Right cardiac atrium (tissue), 5 donors: ENCODE measurements at regions not wholly inside any gene's neighbourhood (a gene's known extent, or its start where the extent isn't known, plus 50 kb on each side); places are given as distances from the start of the nearest gene placed in this dataset.
"Not testable (repeated sequence)": the region's sequence is repeated elsewhere in the genome, so short reads cannot be mapped to it uniquely, and the experiment has no call there.

Experiments used
- ATAC-seq, 2 donors: fragments of 200-7000 bp; cut with Tn5 transposase; one replicate each; pipeline versions ENCODE4 v1.8.0 to v1.9.1; 2020; ENCODE audit warnings: moderate library complexity in 2 of 2, mild to moderate bottlenecking in 1 of 2
- DNase-seq, 3 donors: peaks; one replicate each; pipeline ENCODE4 v3.0.0-alpha.2; 2020
- H3K27ac ChIP-seq: one replicate; pipeline ENCODE4 v1.5.1; 2013; ENCODE audit warnings: mild to moderate bottlenecking, low read length, control low read depth, moderate library complexity
- H3K27me3 ChIP-seq: one replicate; pipeline ENCODE4 v1.6.1; 2013; ENCODE audit not compliant: control insufficient read depth, insufficient read depth
- H3K4me1 ChIP-seq: one replicate; pipeline ENCODE4 v1.6.1; 2013; ENCODE audit warnings: low read length; ENCODE audit not compliant: control insufficient read depth, insufficient read depth
- H3K4me3 ChIP-seq: one replicate; pipeline ENCODE4 v1.5.1; 2013; ENCODE audit warnings: low read length, control low read depth
- H3K9me3 ChIP-seq: one replicate; pipeline ENCODE4 v1.6.1; 2013; ENCODE audit warnings: low read length; ENCODE audit not compliant: control insufficient read depth
- WGBS: extraction: QIAGEN DNeasy Blood & Tissue Kit; methylation state at CpG from one replicate; pipeline ENCODE4 v1.1.7; 2013; 5-methylcytosine and 5-hydroxymethylcytosine counted together
- intact Hi-C, 4 donors: fragments of 100-400 bp; cut with DNase I; formaldehyde crosslinking; loops; one replicate each; pipeline versions ENCODE4 v1.11.0 to v1.14.0; 2022 to 2023
- donor health status: healthy with polysubstance abuse.
- donor health status: DM: no; HTN: yes; CAD: no.
- donor health status: DM: no; HTN: no; CAD: no.
- donor health status: DM: no; HTN: yes; CAD: no; lungs with severe emphysema.
- donor health status: DM: yes; HTN: yes; CAD: no.

GRCh38 chr12:29029484-29029883 lies 119.6 kb upstream of the FAR2 start:
- H3K27me3 ChIP-seq, H3K4me3 ChIP-seq, H3K27ac ChIP-seq, DNase-seq, intact Hi-C loops, H3K4me1 ChIP-seq, H3K9me3 ChIP-seq, ATAC-seq: not testable (repeated sequence)
- WGBS = 95% methylated on average over 8 of the region's 8 CpGs

GRCh38 chr12:29030006-29030405 lies 119.1 kb upstream of the FAR2 start:
- H3K4me3 ChIP-seq = no peak overlapping the region
- no peak for DNase-seq
- WGBS = 76% methylated on average over 1 of the region's 1 CpG
- no peak for ATAC-seq
- H3K27me3 ChIP-seq = no peaks in the 10 kb centered on the region
- no peak overlapping the region for H3K27ac ChIP-seq
- H3K4me1 ChIP-seq = no peaks in the 10 kb centered on the region
- H3K9me3 ChIP-seq = no peaks in the 10 kb centered on the region
- intact Hi-C loops = no loop called here

GRCh38 chr12:29032446-29032845 lies 116.6 kb upstream of the FAR2 start:
- WGBS = 87% methylated on average over 2 of the region's 2 CpGs
- no peak overlapping the region for H3K27ac ChIP-seq
- H3K4me1 ChIP-seq = no peaks in the 10 kb centered on the region
- DNase-seq (no peak), ATAC-seq (no peak)
- no peaks in the 10 kb centered on the region for H3K27me3 ChIP-seq
- no peaks in the 10 kb centered on the region for H3K9me3 ChIP-seq
- no peak overlapping the region for H3K4me3 ChIP-seq
- intact Hi-C loops = no loop called here

- WGBS = 86% methylated on average over 2 of the region's 2 CpGs
- intact Hi-C loops = no loop called here
- H3K9me3 ChIP-seq = no peaks in the 10 kb centered on the region
Observed at GRCh38 chr12:29033519-29033918, 115.6 kb upstream of the FAR2 start.

GRCh38 chr12:29035112-29035511 lies 114.0 kb upstream of the FAR2 start:
- no peak overlapping the region for H3K4me3 ChIP-seq
- WGBS = 82% methylated on average over 1 of the region's 1 CpG
- H3K27me3 ChIP-seq = no peaks in the 10 kb centered on the region
- DNase-seq (no peak), ATAC-seq (no peak)
- no peaks in the 10 kb centered on the region for H3K9me3 ChIP-seq
- no peaks in the 10 kb centered on the region for H3K4me1 ChIP-seq
- no peak overlapping the region for H3K27ac ChIP-seq
- intact Hi-C loops = no loop called here

More at GRCh38 chr12:29033519-29033918, 115.6 kb upstream of the FAR2 start:
- H3K27me3 ChIP-seq = no peaks in the 10 kb centered on the region
- H3K4me3 ChIP-seq = no peak overlapping the region
- no peak for ATAC-seq
- H3K4me1 ChIP-seq = no peaks in the 10 kb centered on the region
- DNase-seq = no peak
- H3K27ac ChIP-seq = no peak overlapping the region

- intact Hi-C loops = no loop called here
- WGBS = 22% methylated on average over 3 of the region's 3 CpGs
- DNase-seq (no peak), ATAC-seq (no peak)
- Histone ChIP-seq H3K27ac (no peak overlapping the region), H3K27me3 (no peaks in the 10 kb centered on the region), H3K4me1 (no peaks in the 10 kb centered on the region), H3K4me3 (no peak overlapping the region), H3K9me3 (no peaks in the 10 kb centered on the region)
Observed at GRCh38 chr12:29039013-29039412, 110.1 kb upstream of the FAR2 start.

GRCh38 chr12:29041621-29042020 lies 107.5 kb upstream of the FAR2 start:
- 55% methylated on average over 4 of the region's 4 CpGs for WGBS
- no peaks in the 10 kb centered on the region for H3K9me3 ChIP-seq
- ATAC-seq (no peak), DNase-seq (no peak)
- no peaks in the 10 kb centered on the region for H3K4me1 ChIP-seq
- no peak overlapping the region for H3K27ac ChIP-seq
- intact Hi-C loops = no loop called here
- no peaks in the 10 kb centered on the region for H3K27me3 ChIP-seq
- no peak overlapping the region for H3K4me3 ChIP-seq

- no peaks in the 10 kb centered on the region for H3K4me1 ChIP-seq
- no peaks in the 10 kb centered on the region for H3K9me3 ChIP-seq
- H3K4me3 ChIP-seq = no peak overlapping the region
- intact Hi-C loops = no loop called here
- no peaks in the 10 kb centered on the region for H3K27me3 ChIP-seq
- no peak for ATAC-seq
- 73% methylated on average over 1 of the region's 1 CpG for WGBS
- no peak overlapping the region for H3K27ac ChIP-seq
- DNase-seq = no peak
Observed at GRCh38 chr12:29043069-29043468, 106.0 kb upstream of the FAR2 start.

GRCh38 chr12:29044799-29045198 lies 104.3 kb upstream of the FAR2 start:
- Histone ChIP-seq H3K4me1 (no peaks in the 10 kb centered on the region), H3K4me3 (no peak overlapping the region), H3K27ac (no peak overlapping the region), H3K27me3 (no peaks in the 10 kb centered on the region), H3K9me3 (no peaks in the 10 kb centered on the region)
- DNase-seq = no peak
- 30% methylated on average over 2 of the region's 2 CpGs for WGBS
- intact Hi-C loops = no loop called here
- no peak for ATAC-seq

GRCh38 chr12:29048787-29049186 lies 100.3 kb upstream of the FAR2 start:
- intact Hi-C loops = no loop called here
- Histone ChIP-seq H3K9me3 (no peaks in the 10 kb centered on the region), H3K4me3 (no peak overlapping the region), H3K27me3 (no peaks in the 10 kb centered on the region), H3K27ac (no peak overlapping the region), H3K4me1 (no peaks in the 10 kb centered on the region)
- DNase-seq (no peak), ATAC-seq (no peak)
- WGBS = 72% methylated on average over 4 of the region's 4 CpGs

- DNase-seq = no peak
- H3K9me3 ChIP-seq = no peaks in the 10 kb centered on the region
- H3K4me3 ChIP-seq = no peak overlapping the region
- no peak for ATAC-seq
- intact Hi-C loops = no loop called here
- WGBS = 62% methylated on average over 3 of the region's 3 CpGs
- H3K27ac ChIP-seq = no peak overlapping the region
- no peaks in the 10 kb centered on the region for H3K27me3 ChIP-seq
- no peaks in the 10 kb centered on the region for H3K4me1 ChIP-seq
Observed at GRCh38 chr12:29050503-29050902, 98.6 kb upstream of the FAR2 start.

- Histone ChIP-seq H3K9me3 (no peaks in the 10 kb centered on the region), H3K27me3 (no peaks in the 10 kb centered on the region), H3K4me3 (no peak overlapping the region), H3K27ac (no peak overlapping the region), H3K4me1 (no peaks in the 10 kb centered on the region)
- ATAC-seq (no peak), DNase-seq (no peak)
- WGBS = 54% methylated on average over 2 of the region's 2 CpGs
- intact Hi-C loops = no loop called here
Observed at GRCh38 chr12:29051221-29051620, 97.9 kb upstream of the FAR2 start.
